ENCODE measurements at regions not wholly inside any gene's neighbourhood (a gene's known extent, or its start where the extent isn't known, plus 50 kb on each side); places are given as distances from the start of the nearest gene placed in this dataset.

DNA sequence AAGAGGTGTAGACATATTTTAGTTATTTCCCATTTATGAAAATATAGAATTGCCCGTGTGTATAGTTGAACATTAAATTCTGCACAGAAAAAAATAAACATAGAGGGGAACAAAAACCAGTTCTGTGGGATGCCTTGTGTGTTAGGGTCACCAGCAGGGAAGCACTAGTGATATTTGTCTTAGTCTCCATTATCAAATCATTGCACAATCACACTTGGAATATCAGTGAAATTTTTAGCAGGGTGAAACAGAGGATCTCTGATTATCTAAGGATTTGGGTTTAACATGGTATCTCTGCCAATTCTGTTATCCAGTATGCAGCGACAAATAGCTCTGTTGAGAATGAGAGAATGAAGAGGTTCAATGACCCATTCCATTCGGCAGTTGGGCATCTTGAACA, 496.0 kb upstream of the POM121L12 start:
- H3K4me1 ChIP-seq = no peaks in the 10 kb centered on the region
- ATAC-seq (no peak), DNase-seq (no peak)
- no peaks in the 10 kb centered on the region for H3K9me3 ChIP-seq
- intact Hi-C loops (cut with DNase I) = no loop called here
- TF ChIP-seq, protein P1, sequence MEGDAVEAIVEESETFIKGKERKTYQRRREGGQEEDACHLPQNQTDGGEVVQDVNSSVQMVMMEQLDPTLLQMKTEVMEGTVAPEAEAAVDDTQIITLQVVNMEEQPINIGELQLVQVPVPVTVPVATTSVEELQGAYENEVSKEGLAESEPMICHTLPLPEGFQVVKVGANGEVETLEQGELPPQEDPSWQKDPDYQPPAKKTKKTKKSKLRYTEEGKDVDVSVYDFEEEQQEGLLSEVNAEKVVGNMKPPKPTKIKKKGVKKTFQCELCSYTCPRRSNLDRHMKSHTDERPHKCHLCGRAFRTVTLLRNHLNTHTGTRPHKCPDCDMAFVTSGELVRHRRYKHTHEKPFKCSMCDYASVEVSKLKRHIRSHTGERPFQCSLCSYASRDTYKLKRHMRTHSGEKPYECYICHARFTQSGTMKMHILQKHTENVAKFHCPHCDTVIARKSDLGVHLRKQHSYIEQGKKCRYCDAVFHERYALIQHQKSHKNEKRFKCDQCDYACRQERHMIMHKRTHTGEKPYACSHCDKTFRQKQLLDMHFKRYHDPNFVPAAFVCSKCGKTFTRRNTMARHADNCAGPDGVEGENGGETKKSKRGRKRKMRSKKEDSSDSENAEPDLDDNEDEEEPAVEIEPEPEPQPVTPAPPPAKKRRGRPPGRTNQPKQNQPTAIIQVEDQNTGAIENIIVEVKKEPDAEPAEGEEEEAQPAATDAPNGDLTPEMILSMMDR (IDR thresholded peaks at IDR 0.05) = no peak
- H3K27ac ChIP-seq = no peak overlapping the region
- no peak overlapping the region for H3K4me3 ChIP-seq
- H3K27me3 ChIP-seq (ENCODE audit: low read depth) = no peaks in the 10 kb centered on the region
- H3K36me3 ChIP-seq = no peaks in the 10 kb centered on the region

DNA sequence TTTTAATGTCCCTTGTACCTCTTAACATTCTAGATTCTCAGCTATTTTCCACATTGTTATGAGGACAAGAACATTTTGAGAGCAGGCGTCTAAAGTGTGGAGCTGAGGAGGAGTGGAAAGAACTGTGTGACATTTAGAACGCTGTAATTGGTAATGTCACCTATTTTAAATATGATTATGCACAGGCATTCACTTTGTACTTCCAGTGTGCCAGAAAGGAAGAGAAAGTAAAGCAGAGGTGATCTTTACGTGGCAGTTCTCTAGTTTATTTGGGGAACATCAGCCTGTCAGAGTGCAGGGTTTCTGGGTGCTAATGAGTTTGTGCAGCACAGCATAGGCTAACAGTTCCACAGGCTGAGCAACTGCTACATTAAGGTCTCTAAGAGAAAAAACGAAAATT, 498.4 kb upstream of the POM121L12 start:
- no peak for ATAC-seq
- Histone ChIP-seq H3K4me3 (no peak overlapping the region), H3K27ac (no peak overlapping the region), H3K4me1 (no peaks in the 10 kb centered on the region), H3K27me3 (ENCODE audit: low read depth) (no peaks in the 10 kb centered on the region), H3K9me3 (no peaks in the 10 kb centered on the region), H3K36me3 (no peaks in the 10 kb centered on the region)
- intact Hi-C loops (cut with DNase I) = no loop called here
- DNase-seq = no peak
- TF ChIP-seq, protein P1 (IDR thresholded peaks at IDR 0.05) = no peak

DNA sequence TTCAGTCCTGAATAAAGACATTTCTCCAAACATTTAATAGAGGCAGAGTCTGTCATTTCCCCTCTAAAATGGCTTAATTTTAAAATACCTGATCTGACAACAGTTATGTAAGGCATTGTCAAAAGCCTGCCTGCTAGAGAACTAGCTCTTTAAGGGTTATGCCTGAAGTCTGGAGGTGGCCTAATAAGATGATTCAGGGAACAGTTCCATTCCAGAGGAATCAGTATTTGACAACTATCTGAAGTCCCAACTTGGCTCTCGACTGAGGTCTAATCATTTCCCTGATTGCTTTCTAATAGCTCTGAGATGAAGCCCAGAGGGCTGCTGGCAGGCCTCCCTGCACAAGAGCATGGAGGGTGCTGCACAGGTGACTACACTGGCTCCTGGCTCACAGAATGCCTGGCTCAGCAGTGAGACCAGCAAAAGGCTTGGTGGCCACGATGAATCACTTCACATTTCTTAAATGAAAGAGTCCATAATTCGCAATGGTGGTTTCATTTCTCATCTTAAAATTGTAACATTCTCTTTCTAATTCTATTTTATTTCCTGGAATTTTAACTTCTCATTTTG, 509.6 kb upstream of the POM121L12 start:
- no peak for ATAC-seq
- H3K27me3 ChIP-seq (ENCODE audit: low read depth) = no peaks in the 10 kb centered on the region
- H3K4me3 ChIP-seq = no peak overlapping the region
- no peaks in the 10 kb centered on the region for H3K4me1 ChIP-seq
- H3K9me3 ChIP-seq = no peaks in the 10 kb centered on the region
- intact Hi-C loops (cut with DNase I) = no loop called here
- no peak for DNase-seq
- H3K36me3 ChIP-seq = no peaks in the 10 kb centered on the region
- no peak overlapping the region for H3K27ac ChIP-seq
- TF ChIP-seq, protein P1 (IDR thresholded peaks at IDR 0.05) = no peak

DNA sequence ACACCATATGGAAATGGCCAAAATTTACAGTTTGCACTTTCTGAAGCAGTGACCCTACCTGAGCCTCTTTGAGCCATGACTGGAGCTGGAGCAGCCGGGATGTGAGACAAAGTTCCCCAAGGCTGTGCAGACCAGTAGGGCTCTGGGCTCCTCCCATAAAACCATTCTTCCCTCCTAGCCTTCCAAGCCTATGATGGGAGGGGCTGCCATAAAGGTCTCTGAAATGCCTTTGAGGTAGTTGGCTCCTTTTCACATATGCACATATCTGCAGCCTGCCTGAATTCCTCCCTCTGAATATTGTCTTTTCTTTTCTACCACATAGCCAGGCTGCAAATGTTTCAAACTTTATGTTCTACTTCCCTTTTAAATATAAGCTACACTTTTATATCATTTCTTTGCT, 516.6 kb upstream of the POM121L12 start:
- no peaks in the 10 kb centered on the region for H3K4me1 ChIP-seq
- TF ChIP-seq, protein P1 (IDR thresholded peaks at IDR 0.05) = no peak
- intact Hi-C loops (cut with DNase I) = no loop called here
- peak in 1 of 2 donors; percentile 13 for ATAC-seq
- H3K27ac ChIP-seq = no peak overlapping the region
- H3K9me3 ChIP-seq = peaks cover 21% of the 10 kb centered on the region
- H3K4me3 ChIP-seq = no peak overlapping the region
- no peaks in the 10 kb centered on the region for H3K27me3 ChIP-seq (ENCODE audit: low read depth)
- no peak for DNase-seq
- no peaks in the 10 kb centered on the region for H3K36me3 ChIP-seq

DNA sequence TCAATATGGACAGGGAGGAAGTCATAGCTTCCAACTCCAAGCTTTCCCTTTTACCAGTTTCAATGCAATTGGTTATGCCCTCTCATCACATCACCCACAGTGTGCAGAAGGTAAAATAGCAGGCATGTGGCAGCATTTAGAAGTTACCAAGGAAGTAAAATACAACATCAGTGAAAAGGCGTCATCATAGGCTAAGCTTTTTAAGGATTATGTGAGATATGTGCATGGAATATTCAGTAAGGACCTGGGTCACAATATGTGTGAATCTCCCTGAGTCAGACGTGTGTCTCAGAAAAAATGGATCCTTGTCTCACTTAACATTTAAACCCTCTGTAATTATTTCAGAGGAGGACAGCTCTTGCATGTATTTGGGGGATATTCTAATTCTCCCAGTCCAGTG, 522.8 kb upstream of the POM121L12 start:
- no peak overlapping the region for H3K4me3 ChIP-seq
- no peaks in the 10 kb centered on the region for H3K36me3 ChIP-seq
- no peaks in the 10 kb centered on the region for H3K4me1 ChIP-seq
- H3K27ac ChIP-seq = no peak overlapping the region
- intact Hi-C loops (cut with DNase I) = no loop called here
- ATAC-seq = no peak
- no peak for DNase-seq
- H3K27me3 ChIP-seq (ENCODE audit: low read depth) = no peaks in the 10 kb centered on the region
- TF ChIP-seq, protein P1 (IDR thresholded peaks at IDR 0.05) = no peak
- H3K9me3 ChIP-seq = peaks cover 20% of the 10 kb centered on the region
